Esophagus squamous epithelium (tissue), 5 donors: ENCODE measurements at regions not wholly inside any gene's neighbourhood (a gene's known extent, or its start where the extent isn't known, plus 50 kb on each side); places are given as distances from the start of the nearest gene placed in this dataset.
A peak's percentile ranks its signal among the peaks of the same experiment; 100 is the strongest.

Experiments used
- DNase-seq: peaks from one replicate; lab custom pipeline; 2025; lab: John Stamatoyannopoulos, UW
- H3K27ac ChIP-seq, 4 donors: fragments of 200-600 bp; sonication (generic); one replicate each; pipeline ENCODE4 v1.5.1; 2016 to 2019; ENCODE audit warnings: mild to moderate bottlenecking in 1 of 4
- H3K27me3 ChIP-seq, 4 donors: fragments of 200-600 bp; sonication (generic); 1 replicate in 3 of 4; 2 replicates in 1 of 4; pipeline versions ENCODE4 v1.5.1 to v1.6.0; 2017 to 2021; ENCODE audit warnings: antibody characterized with exemption in 1 of 4
- H3K36me3 ChIP-seq, 3 donors: fragments of 200-600 bp; sonication (generic); one replicate each; pipeline ENCODE4 v1.5.1; 2016 to 2019
- H3K4me1 ChIP-seq, 3 donors: fragments of 200-600 bp; sonication (generic); one replicate each; pipeline ENCODE4 v1.5.1; 2017 to 2019
- H3K4me3 ChIP-seq, 4 donors: fragments of 200-600 bp; sonication (generic); 1 replicate in 3 of 4; 2 replicates in 1 of 4; pipeline ENCODE4 v1.5.1; 2016 to 2019; ENCODE audit warnings: mild to moderate bottlenecking in 2 of 4, moderate library complexity in 1 of 4
- H3K9me3 ChIP-seq, 3 donors: fragments of 200-600 bp; sonication (generic); one replicate each; pipeline ENCODE4 v1.5.1; 2016 to 2019
- CTCF ChIP-seq, 6 experiments: fragments of 450-650 bp in 4 of 6; fragments of 200-600 bp in 2 of 6; sonication (generic) in 2 of 6; IDR thresholded peaks; one replicate each; pipeline ENCODE4 v1.5.1; 2016 to 2019; ENCODE audit warnings: antibody characterized with exemption in 6 of 6, mild to moderate bottlenecking in 4 of 6, moderate library complexity in 4 of 6
- POLR2A ChIP-seq, 4 donors: fragments of 450-650 bp; IDR thresholded peaks; one replicate each; pipeline ENCODE4 v1.6.1; 2017; ENCODE audit warnings: antibody characterized with exemption in 4 of 4, mild to moderate bottlenecking in 4 of 4, moderate library complexity in 3 of 4
- WGBS, 2 donors: methylation state at CpG; one replicate each; pipeline ENCODE4 v1.1.5; 2018; 5-methylcytosine and 5-hydroxymethylcytosine counted together
- intact Hi-C: fragments of 100-400 bp; cut with DNase I; formaldehyde crosslinking; loops from one replicate; pipeline ENCODE4 v1.15.0; 2022
- donor health status: DM: yes; HTN: yes; CAD: no.

GRCh38 chr11:35061516-35062440, 77.2 kb upstream of the CD44 start:
- intact Hi-C loops: no loop called here
- WGBS, 2 donors: 65 to 71% methylated on average over 5 of the region's 5 CpGs
- no peak for TF ChIP-seq POLR2A (IDR thresholded peaks at IDR 0.05)
- no peak for TF ChIP-seq CTCF (IDR thresholded peaks at IDR 0.05)
- Histone ChIP-seq H3K27me3 (no peaks in the 10 kb centered on the region), H3K4me1 (peaks cover 0 to 23% (median 5%) of the 10 kb centered on the region in 3 donors), H3K4me3 (no peak overlapping the region), H3K36me3 (no peaks in the 10 kb centered on the region), H3K27ac (no peak overlapping the region), H3K9me3 (no peaks in the 10 kb centered on the region)
- DNase-seq: no peak

- H3K4me3 ChIP-seq: no peak overlapping the region
- no peaks in the 10 kb centered on the region for H3K9me3 ChIP-seq
- H3K4me1 ChIP-seq: peaks cover 0 to 8% (median 0%) of the 10 kb centered on the region in 3 donors
- 80 to 90% methylated on average over 6 of the region's 6 CpGs for WGBS, 2 donors
- no peaks in the 10 kb centered on the region for H3K36me3 ChIP-seq
- no peaks in the 10 kb centered on the region for H3K27me3 ChIP-seq
- TF ChIP-seq POLR2A (IDR thresholded peaks at IDR 0.05) (no peak), CTCF (IDR thresholded peaks at IDR 0.05) (no peak)
- no peak overlapping the region for H3K27ac ChIP-seq
- intact Hi-C loops: no loop called here
- no peak for DNase-seq
Observed at GRCh38 chr11:35063488-35063931, 75.5 kb upstream of the CD44 start.

- no peak for DNase-seq
- no peaks in the 10 kb centered on the region for H3K36me3 ChIP-seq
- H3K27ac ChIP-seq: no peak overlapping the region
- intact Hi-C loops: no loop called here
- no peak for TF ChIP-seq CTCF (IDR thresholded peaks at IDR 0.05)
- no peak for TF ChIP-seq POLR2A (IDR thresholded peaks at IDR 0.05)
- peaks cover 0 to 3% (median 0%) of the 10 kb centered on the region in 3 donors for H3K4me1 ChIP-seq
- no peaks in the 10 kb centered on the region for H3K27me3 ChIP-seq
- WGBS, 2 donors: 74 to 90% methylated on average over 7 to 8 of the region's 8 CpGs
- no peaks in the 10 kb centered on the region for H3K9me3 ChIP-seq
- no peak overlapping the region for H3K4me3 ChIP-seq
Observed at GRCh38 chr11:35064114-35064800, 74.7 kb upstream of the CD44 start.

GRCh38 chr11:35065566-35065965, 73.4 kb upstream of the CD44 start:
- TF ChIP-seq POLR2A (IDR thresholded peaks at IDR 0.05): no peak
- TF ChIP-seq CTCF (IDR thresholded peaks at IDR 0.05): no peak
- no peak overlapping the region for H3K4me3 ChIP-seq
- 57 to 86% methylated on average over 3 of the region's 3 CpGs for WGBS, 2 donors
- DNase-seq: no peak
- H3K36me3 ChIP-seq: no peaks in the 10 kb centered on the region
- intact Hi-C loops: no loop called here
- H3K27me3 ChIP-seq: no peaks in the 10 kb centered on the region
- H3K27ac ChIP-seq: peak overlapping the region in 2 of 4 donors; percentile 22 to 38
- peaks cover 0 to 5% (median 0%) of the 10 kb centered on the region in 3 donors for H3K9me3 ChIP-seq
- no peaks in the 10 kb centered on the region for H3K4me1 ChIP-seq

- Histone ChIP-seq H3K27me3 (no peaks in the 10 kb centered on the region), H3K9me3 (peaks cover 0 to 5% (median 0%) of the 10 kb centered on the region in 3 donors), H3K27ac (peak overlapping the region in 2 of 4 donors; percentile 22 to 38), H3K4me1 (no peaks in the 10 kb centered on the region), H3K36me3 (no peaks in the 10 kb centered on the region), H3K4me3 (no peak overlapping the region)
- DNase-seq: no peak
- 43 to 75% methylated on average over 1 of the region's 1 CpG for WGBS, 2 donors
- TF ChIP-seq CTCF (IDR thresholded peaks at IDR 0.05): no peak
- no peak for TF ChIP-seq POLR2A (IDR thresholded peaks at IDR 0.05)
- intact Hi-C loops: no loop called here
Observed at GRCh38 chr11:35066030-35066429, 72.9 kb upstream of the CD44 start.
